ENCODE measurements at regions not wholly inside any gene's neighbourhood (a gene's known extent, or its start where the extent isn't known, plus 50 kb on each side); places are given as distances from the start of the nearest gene placed in this dataset.

DNA sequence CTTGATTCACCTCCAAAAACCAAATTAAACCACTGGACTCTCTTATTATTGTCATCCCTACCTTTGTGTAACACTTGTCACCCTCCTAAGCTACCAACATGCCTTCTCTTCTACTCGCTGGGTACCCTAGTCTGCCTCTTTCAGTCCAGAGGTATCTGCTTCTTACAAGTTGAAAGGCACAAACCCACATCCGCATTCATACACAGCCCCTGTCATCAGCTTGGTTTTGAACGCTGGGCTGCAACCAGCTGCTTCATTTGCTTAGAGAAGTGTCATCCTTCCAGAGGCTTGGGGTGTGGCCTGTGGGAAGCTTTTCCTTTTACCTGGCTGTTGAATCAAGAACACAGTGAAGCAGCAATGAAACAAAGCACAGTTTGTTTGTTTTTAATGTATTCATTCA lies 138.8 kb upstream of the WWC1 start:
- H3K4me1 ChIP-seq (ENCODE audit: control insufficient read depth, insufficient read depth, low read length), result no peaks in the 10 kb centered on the region
- no peaks in the 10 kb centered on the region for H3K9me3 ChIP-seq (replicated peaks; ENCODE audit: low read length)
- no peak overlapping the region for H3K9ac ChIP-seq (ENCODE audit: low read depth, low read length)
- peaks cover 6% of the 10 kb centered on the region for H3K27me3 ChIP-seq (ENCODE audit: control insufficient read depth, insufficient read depth, low read length)
- H3K4me3 ChIP-seq (ENCODE audit: low read length), result no peak overlapping the region
- no peaks in the 10 kb centered on the region for H3K36me3 ChIP-seq (ENCODE audit: insufficient read depth, low read length)
- H3K4me2 ChIP-seq (ENCODE audit: low read length), result no peak overlapping the region

DNA sequence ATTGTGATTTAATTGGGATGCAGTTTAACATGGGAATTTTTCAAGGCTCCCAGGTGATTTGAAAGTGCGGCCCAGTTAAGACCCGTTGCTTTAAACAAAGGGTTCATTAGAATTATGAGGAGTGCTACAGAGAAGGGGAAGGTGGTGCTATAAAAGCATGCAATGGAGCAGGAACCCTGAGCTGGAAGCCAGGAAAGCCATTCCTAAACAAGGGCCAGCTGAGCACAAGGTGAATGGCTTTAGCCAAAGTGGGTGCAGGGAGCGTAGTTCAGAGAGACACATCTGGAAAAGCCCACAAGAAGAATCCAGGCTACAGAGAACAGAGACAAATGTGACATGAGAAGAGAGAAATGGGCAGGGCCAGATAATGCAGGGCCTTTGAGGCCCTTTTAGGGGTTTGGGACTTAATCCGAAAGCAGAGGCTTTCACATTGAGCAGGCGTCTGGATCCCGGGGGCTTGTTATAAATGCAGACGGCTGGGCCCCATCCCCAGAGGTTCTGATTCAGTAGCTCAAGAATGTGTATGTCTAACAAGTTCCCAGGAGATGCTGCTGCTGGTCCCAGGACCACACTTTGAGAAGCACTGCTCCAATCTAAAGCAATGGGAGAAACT lies 138.1 kb upstream of the WWC1 start:
- Histone ChIP-seq H3K36me3 (ENCODE audit: insufficient read depth, low read length) (no peaks in the 10 kb centered on the region), H3K4me1 (ENCODE audit: control insufficient read depth, insufficient read depth, low read length) (no peaks in the 10 kb centered on the region), H3K9me3 (replicated peaks; ENCODE audit: low read length) (no peaks in the 10 kb centered on the region), H3K27me3 (ENCODE audit: control insufficient read depth, insufficient read depth, low read length) (peaks cover 6% of the 10 kb centered on the region), H3K9ac (ENCODE audit: low read depth, low read length) (no peak overlapping the region), H3K4me3 (ENCODE audit: low read length) (no peak overlapping the region), H3K4me2 (ENCODE audit: low read length) (no peak overlapping the region)

DNA sequence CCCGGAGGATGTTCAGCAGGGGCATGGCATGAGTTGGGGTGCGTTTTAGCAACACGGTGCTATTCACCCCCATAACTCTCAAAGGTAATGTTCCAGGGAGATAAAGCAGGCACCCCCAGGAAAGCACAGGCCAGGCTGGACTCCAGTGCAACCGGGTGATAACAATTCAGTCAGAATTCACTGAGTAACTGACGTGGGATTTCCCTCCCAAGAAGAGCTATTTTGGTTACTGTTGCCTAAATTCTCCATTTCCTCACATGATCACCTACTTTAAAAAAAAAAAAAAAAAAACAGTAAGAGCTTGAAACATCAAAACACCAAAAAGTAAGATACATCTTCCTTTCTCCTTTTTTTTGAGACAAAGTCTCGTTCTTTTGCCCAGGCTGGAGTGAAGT lies 137.6 kb upstream of the WWC1 start:
- Histone ChIP-seq H3K9me3 (replicated peaks; ENCODE audit: low read length) (no peaks in the 10 kb centered on the region), H3K36me3 (ENCODE audit: insufficient read depth, low read length) (no peaks in the 10 kb centered on the region), H3K27me3 (ENCODE audit: control insufficient read depth, insufficient read depth, low read length) (peaks cover 6% of the 10 kb centered on the region)

DNA sequence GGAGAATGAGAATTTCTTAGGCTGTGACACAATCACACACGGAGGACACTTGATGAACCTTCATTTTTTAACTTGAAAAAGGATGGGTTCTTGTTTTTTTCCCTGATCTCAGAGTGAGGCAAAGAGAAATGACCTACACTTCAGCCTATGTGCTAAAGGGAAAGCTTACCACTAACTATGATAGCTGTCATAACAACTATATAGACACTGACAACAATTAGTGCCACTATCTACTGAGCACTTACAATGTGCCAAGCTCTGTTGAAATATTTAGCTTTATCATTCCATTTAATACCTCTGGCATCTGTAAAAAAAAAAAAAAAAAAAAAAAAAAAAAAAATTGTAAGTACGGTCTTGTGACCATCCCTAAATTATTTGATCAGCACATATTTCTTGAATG lies 135.9 kb upstream of the WWC1 start:
- Histone ChIP-seq H3K4me3 (ENCODE audit: low read length) (no peak overlapping the region), H3K9ac (ENCODE audit: low read depth, low read length) (no peak overlapping the region), H3K27me3 (ENCODE audit: control insufficient read depth, insufficient read depth, low read length) (peaks cover 6% of the 10 kb centered on the region), H3K4me1 (ENCODE audit: control insufficient read depth, insufficient read depth, low read length) (no peaks in the 10 kb centered on the region), H3K36me3 (ENCODE audit: insufficient read depth, low read length) (no peaks in the 10 kb centered on the region), H3K9me3 (replicated peaks; ENCODE audit: low read length) (no peaks in the 10 kb centered on the region), H3K4me2 (ENCODE audit: low read length) (no peak overlapping the region)

More for the DNA sequence above, 137.6 kb upstream of the WWC1 start:
- Histone ChIP-seq H3K4me2 (ENCODE audit: low read length) (no peak overlapping the region), H3K4me1 (ENCODE audit: control insufficient read depth, insufficient read depth, low read length) (no peaks in the 10 kb centered on the region), H3K9ac (ENCODE audit: low read depth, low read length) (no peak overlapping the region), H3K4me3 (ENCODE audit: low read length) (no peak overlapping the region)

DNA sequence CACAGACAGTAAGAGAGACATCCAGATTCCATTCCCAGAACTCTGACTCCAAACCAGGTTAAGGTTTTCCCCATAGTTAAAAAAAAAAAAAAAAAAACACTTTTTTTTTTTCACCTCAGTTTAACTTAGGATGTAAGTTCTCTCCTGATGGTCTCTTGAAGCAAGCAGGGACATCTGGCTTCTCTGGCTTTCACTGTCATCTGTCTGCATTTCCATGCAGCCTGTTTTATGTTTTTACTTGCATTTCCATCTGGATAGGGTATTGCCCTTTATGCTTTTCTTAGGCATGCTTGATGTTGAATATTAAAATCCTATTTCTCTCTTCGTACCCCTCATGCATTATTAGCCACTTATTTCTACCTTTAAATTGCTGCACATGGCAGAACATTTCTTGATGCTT lies 135.3 kb upstream of the WWC1 start:
- Histone ChIP-seq H3K27me3 (ENCODE audit: control insufficient read depth, insufficient read depth, low read length) (peaks cover 6% of the 10 kb centered on the region), H3K4me2 (ENCODE audit: low read length) (no peak overlapping the region), H3K9ac (ENCODE audit: low read depth, low read length) (no peak overlapping the region), H3K4me1 (ENCODE audit: control insufficient read depth, insufficient read depth, low read length) (no peaks in the 10 kb centered on the region), H3K9me3 (replicated peaks; ENCODE audit: low read length) (no peaks in the 10 kb centered on the region), H3K4me3 (ENCODE audit: low read length) (no peak overlapping the region), H3K36me3 (ENCODE audit: insufficient read depth, low read length) (no peaks in the 10 kb centered on the region)

DNA sequence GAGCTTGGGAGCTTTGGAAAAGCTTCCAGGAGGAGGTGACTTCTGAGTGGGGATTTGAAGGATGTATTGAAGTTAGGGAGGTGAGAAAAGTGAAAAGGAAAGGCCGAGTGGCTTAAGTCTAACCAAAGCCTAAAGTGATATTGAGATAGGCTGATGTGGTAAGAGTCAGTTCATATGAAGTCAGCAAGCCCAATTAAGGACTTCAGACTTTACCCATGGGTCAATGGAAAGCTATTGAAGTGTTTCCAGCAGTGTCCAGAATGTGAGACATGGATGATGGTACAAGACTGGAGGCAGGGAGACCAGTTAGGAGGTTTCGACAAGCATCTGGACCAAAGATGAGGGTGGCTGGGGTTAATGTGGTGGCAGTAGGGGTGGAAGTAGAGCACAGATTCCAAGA lies 134.3 kb upstream of the WWC1 start:
- no peaks in the 10 kb centered on the region for H3K36me3 ChIP-seq (ENCODE audit: insufficient read depth, low read length)
- H3K9ac ChIP-seq (ENCODE audit: low read depth, low read length), result no peak overlapping the region
- peaks cover 6% of the 10 kb centered on the region for H3K27me3 ChIP-seq (ENCODE audit: control insufficient read depth, insufficient read depth, low read length)
- H3K4me3 ChIP-seq (ENCODE audit: low read length), result no peak overlapping the region
- H3K4me1 ChIP-seq (ENCODE audit: control insufficient read depth, insufficient read depth, low read length), result no peaks in the 10 kb centered on the region
- no peaks in the 10 kb centered on the region for H3K9me3 ChIP-seq (replicated peaks; ENCODE audit: low read length)
- H3K4me2 ChIP-seq (ENCODE audit: low read length), result no peak overlapping the region

DNA sequence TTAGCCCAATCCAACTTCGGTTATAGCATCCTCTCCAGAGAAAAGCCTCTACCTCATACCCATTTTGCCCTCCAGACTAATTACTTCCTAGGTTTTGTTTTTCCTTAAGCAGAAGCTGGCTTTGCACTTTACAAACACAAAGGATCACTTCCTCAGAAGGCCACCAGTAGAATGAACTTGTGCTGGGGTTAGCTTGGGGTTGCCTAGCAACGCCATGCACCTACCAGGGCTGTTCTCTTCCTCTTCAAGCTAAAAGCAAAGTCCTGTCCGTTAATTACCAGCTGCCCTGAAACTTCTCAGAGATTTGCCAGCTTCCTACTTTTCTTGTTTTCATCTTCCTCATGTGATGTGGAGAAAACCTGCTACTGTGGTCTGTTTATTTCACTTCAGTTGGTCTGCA lies 132.0 kb upstream of the WWC1 start:
- Histone ChIP-seq H3K4me1 (ENCODE audit: control insufficient read depth, insufficient read depth, low read length) (no peaks in the 10 kb centered on the region), H3K36me3 (ENCODE audit: insufficient read depth, low read length) (no peaks in the 10 kb centered on the region), H3K4me3 (ENCODE audit: low read length) (no peak overlapping the region), H3K9ac (ENCODE audit: low read depth, low read length) (no peak overlapping the region), H3K27me3 (ENCODE audit: control insufficient read depth, insufficient read depth, low read length) (peaks cover 6% of the 10 kb centered on the region), H3K9me3 (replicated peaks; ENCODE audit: low read length) (no peaks in the 10 kb centered on the region), H3K4me2 (ENCODE audit: low read length) (no peak overlapping the region)

DNA sequence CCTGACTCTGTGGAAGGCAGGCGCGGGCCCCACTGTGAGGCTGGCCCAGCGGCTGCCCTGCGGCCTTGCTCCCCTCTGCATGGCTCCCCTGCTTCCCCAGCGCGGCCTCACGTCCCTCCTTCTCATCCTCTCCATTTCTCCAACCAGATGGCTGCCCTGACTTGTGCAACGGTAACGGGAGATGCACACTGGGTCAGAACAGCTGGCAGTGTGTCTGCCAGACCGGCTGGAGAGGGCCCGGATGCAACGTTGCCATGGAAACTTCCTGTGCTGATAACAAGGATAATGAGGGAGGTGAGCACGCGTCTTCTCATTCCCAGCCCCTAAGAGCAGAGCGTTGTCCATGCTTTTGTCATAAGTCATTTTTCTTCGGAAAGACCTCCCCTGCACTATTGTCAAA lies 129.0 kb upstream of the WWC1 start:
- H3K36me3 ChIP-seq (ENCODE audit: insufficient read depth, low read length), result no peaks in the 10 kb centered on the region
- H3K4me1 ChIP-seq (ENCODE audit: control insufficient read depth, insufficient read depth, low read length), result no peaks in the 10 kb centered on the region
- no peak overlapping the region for H3K4me3 ChIP-seq (ENCODE audit: low read length)
- H3K4me2 ChIP-seq (ENCODE audit: low read length), result no peak overlapping the region
- H3K9ac ChIP-seq (ENCODE audit: low read depth, low read length), result no peak overlapping the region
- H3K9me3 ChIP-seq (replicated peaks; ENCODE audit: low read length), result no peaks in the 10 kb centered on the region
- H3K27me3 ChIP-seq (ENCODE audit: control insufficient read depth, insufficient read depth, low read length), result no peaks in the 10 kb centered on the region

DNA sequence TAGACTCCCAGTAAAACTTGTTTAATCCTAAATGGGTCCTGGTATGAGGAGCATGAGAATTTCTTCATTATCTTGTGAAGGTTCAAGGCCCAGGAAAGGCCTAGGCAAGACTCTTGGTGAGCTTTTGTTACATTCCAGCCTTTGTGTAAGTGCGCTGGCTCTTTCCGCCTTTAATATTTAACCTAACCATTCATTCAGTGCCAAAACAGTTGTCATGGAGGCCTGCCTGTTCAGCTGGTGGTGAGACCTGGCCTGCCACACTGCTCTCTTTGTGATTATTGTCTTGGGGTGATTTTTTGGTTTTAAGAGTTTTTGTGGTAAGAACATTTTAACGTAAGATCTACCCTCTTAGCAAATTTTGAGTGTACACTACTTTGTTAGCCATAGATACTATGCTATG lies 127.5 kb upstream of the WWC1 start:
- H3K36me3 ChIP-seq (ENCODE audit: insufficient read depth, low read length), result no peaks in the 10 kb centered on the region
- H3K4me2 ChIP-seq (ENCODE audit: low read length), result no peak overlapping the region
- no peaks in the 10 kb centered on the region for H3K9me3 ChIP-seq (replicated peaks; ENCODE audit: low read length)
- H3K9ac ChIP-seq (ENCODE audit: low read depth, low read length), result no peak overlapping the region
- no peaks in the 10 kb centered on the region for H3K27me3 ChIP-seq (ENCODE audit: control insufficient read depth, insufficient read depth, low read length)
- no peaks in the 10 kb centered on the region for H3K4me1 ChIP-seq (ENCODE audit: control insufficient read depth, insufficient read depth, low read length)
- no peak overlapping the region for H3K4me3 ChIP-seq (ENCODE audit: low read length)

DNA sequence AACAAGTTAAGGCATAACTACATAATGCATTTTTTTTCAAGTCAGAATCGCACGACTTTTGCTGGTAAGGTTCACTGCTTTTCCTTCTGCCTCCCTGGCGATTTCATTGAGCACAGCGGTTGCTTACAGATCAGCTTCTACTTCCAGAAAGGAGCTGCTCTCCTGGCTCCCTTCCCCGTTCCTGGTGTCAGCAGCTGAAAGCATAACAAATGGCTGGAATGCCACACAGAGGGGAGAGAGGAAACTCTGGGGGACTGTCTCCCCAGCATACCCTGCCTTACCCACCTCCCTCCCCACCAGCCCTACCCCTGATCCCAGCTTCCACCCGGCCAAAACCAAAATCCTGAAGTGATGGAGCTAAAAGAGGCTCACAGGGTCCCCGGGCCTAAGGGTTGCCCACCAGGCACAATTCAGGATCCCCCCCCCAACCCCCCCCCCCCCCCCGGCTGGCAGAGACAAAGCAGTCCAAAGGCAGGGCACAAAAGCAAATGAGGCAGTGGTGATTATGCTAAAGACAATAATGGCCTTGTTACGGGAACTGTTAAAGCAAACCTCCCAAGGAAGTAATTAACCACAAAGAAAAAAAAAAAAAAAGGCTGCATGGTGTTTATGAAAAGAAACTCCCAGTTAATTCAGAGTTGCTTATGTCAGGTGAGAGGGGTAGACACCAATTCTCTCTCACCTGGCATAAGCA lies 126.1 kb upstream of the WWC1 start:
- Histone ChIP-seq H3K4me1 (ENCODE audit: control insufficient read depth, insufficient read depth, low read length) (no peaks in the 10 kb centered on the region), H3K27me3 (ENCODE audit: control insufficient read depth, insufficient read depth, low read length) (no peaks in the 10 kb centered on the region), H3K36me3 (ENCODE audit: insufficient read depth, low read length) (no peaks in the 10 kb centered on the region), H3K9me3 (replicated peaks; ENCODE audit: low read length) (no peaks in the 10 kb centered on the region), H3K4me3 (ENCODE audit: low read length) (no peak overlapping the region), H3K4me2 (ENCODE audit: low read length) (no peak overlapping the region), H3K9ac (ENCODE audit: low read depth, low read length) (no peak overlapping the region)

DNA sequence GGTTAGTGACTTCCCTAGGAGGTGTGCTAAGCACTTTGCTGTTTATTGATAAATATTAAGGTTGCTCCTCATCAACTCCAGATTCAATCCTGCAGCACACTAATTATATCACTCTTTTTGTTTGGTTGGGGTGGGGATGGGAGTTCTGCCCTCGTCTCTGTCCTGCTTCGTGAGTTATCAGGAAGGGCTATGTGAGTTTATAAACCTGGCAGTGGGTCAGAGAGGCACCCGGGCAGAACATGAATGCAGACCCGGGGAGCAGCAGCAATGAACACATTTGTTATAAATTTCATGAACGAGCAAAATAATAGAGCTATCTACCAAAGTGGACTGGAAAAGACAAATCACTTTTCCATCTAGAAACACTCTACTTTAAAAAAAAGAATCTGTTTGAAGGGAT lies 125.5 kb upstream of the WWC1 start:
- Histone ChIP-seq H3K4me1 (ENCODE audit: control insufficient read depth, insufficient read depth, low read length) (no peaks in the 10 kb centered on the region), H3K4me2 (ENCODE audit: low read length) (no peak overlapping the region), H3K4me3 (ENCODE audit: low read length) (no peak overlapping the region), H3K9ac (ENCODE audit: low read depth, low read length) (no peak overlapping the region), H3K36me3 (ENCODE audit: insufficient read depth, low read length) (no peaks in the 10 kb centered on the region), H3K9me3 (replicated peaks; ENCODE audit: low read length) (no peaks in the 10 kb centered on the region), H3K27me3 (ENCODE audit: control insufficient read depth, insufficient read depth, low read length) (no peaks in the 10 kb centered on the region)

DNA sequence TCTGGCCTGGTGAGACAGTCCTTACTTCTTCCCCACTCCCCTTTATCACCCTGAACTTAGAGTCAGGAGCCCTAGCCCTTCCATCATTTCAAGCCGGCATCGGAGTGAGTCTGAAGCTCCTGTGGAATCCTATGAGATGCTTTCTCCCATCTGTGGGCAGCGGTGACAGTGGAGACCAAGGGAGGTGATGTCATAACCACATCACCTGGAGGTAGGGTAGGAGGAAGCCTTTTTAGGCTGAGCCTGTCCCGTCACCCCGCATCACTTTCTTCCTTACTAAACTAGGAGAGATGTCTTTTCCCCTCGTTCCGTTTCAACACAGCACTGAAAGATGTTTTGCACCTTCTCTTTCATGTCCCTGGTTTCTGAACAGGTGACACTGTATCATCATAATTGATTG lies 124.1 kb upstream of the WWC1 start:
- H3K9ac ChIP-seq (ENCODE audit: low read depth, low read length), result no peak overlapping the region

More for the DNA sequence above, 124.1 kb upstream of the WWC1 start:
- Histone ChIP-seq H3K4me3 (ENCODE audit: low read length) (no peak overlapping the region), H3K4me2 (ENCODE audit: low read length) (no peak overlapping the region), H3K36me3 (ENCODE audit: insufficient read depth, low read length) (no peaks in the 10 kb centered on the region), H3K4me1 (ENCODE audit: control insufficient read depth, insufficient read depth, low read length) (no peaks in the 10 kb centered on the region), H3K9me3 (replicated peaks; ENCODE audit: low read length) (no peaks in the 10 kb centered on the region), H3K27me3 (ENCODE audit: control insufficient read depth, insufficient read depth, low read length) (no peaks in the 10 kb centered on the region)
